COR-L47 (cell line): ENCODE measurements at regions not wholly inside any gene's neighbourhood (a gene's known extent, or its start where the extent isn't known, plus 50 kb on each side); places are given as distances from the start of the nearest gene placed in this dataset.

Experiments
- DNase-seq: peaks from one replicate; lab custom pipeline; 2025; lab: John Stamatoyannopoulos, UW

- DNase-seq: no peak
These were observed 132.5 kb upstream of the RFLNA start for GRCh38 chr12:124162151-124163110.

- DNase-seq: no peak
These were observed 129.2 kb upstream of the RFLNA start for GRCh38 chr12:124165695-124166094.

GRCh38 chr12:124167141-124167540 lies 127.8 kb upstream of the RFLNA start:
- DNase-seq: no peak

GRCh38 chr12:124168016-124168786 lies 126.7 kb upstream of the RFLNA start:
- DNase-seq: no peak

GRCh38 chr12:124169577-124170284 lies 125.2 kb upstream of the RFLNA start:
- DNase-seq: no peak

GRCh38 chr12:124170760-124171159 lies 124.1 kb upstream of the RFLNA start:
- DNase-seq: no peak

GRCh38 chr12:124171231-124171979 lies 123.5 kb upstream of the RFLNA start:
- no peak for DNase-seq

- no peak for DNase-seq
These were observed 122.3 kb upstream of the RFLNA start for GRCh38 chr12:124172636-124173035.

- no peak for DNase-seq
These were observed 121.2 kb upstream of the RFLNA start for GRCh38 chr12:124173692-124174091.

- DNase-seq: no peak
These were observed 120.2 kb upstream of the RFLNA start for GRCh38 chr12:124174451-124175348.

GRCh38 chr12:124175704-124176103 lies 119.2 kb upstream of the RFLNA start:
- no peak for DNase-seq

- no peak for DNase-seq
These were observed 117.5 kb upstream of the RFLNA start for GRCh38 chr12:124177276-124177950.

- DNase-seq: no peak
These were observed 117.0 kb upstream of the RFLNA start for GRCh38 chr12:124177951-124178316.

GRCh38 chr12:124179936-124180607 lies 114.8 kb upstream of the RFLNA start:
- DNase-seq: no peak

GRCh38 chr12:124183172-124183571 lies 111.7 kb upstream of the RFLNA start:
- no peak for DNase-seq

- no peak for DNase-seq
These were observed 110.4 kb upstream of the RFLNA start for GRCh38 chr12:124184456-124184855.

GRCh38 chr12:124185971-124186686 lies 108.8 kb upstream of the RFLNA start:
- no peak for DNase-seq

- no peak for DNase-seq
These were observed 106.8 kb upstream of the RFLNA start for GRCh38 chr12:124188084-124188483.
